Liver (tissue), 7 donors: ENCODE measurements at regions not wholly inside any gene's neighbourhood (a gene's known extent, or its start where the extent isn't known, plus 50 kb on each side); places are given as distances from the start of the nearest gene placed in this dataset.

Experiments used
- DNase-seq: peaks from one replicate; pipeline ENCODE4 v3.0.0-alpha.2; 2017; ENCODE audit warnings: low spot score
- H3K27ac ChIP-seq, 2 donors: one replicate each; pipeline ENCODE4 v1.7.0; 2013; ENCODE audit warnings: inconsistent platforms in 2 of 2, low read length in 2 of 2, control low read depth in 1 of 2, low read depth in 1 of 2, mild to moderate bottlenecking in 1 of 2
- H3K27me3 ChIP-seq, 4 donors: one replicate each; pipeline versions ENCODE4 v1.6.1 to v1.7.0; 2013; ENCODE audit warnings: low read length in 3 of 4, inconsistent platforms in 1 of 4, mild to moderate bottlenecking in 1 of 4, moderate library complexity in 1 of 4; ENCODE audit not compliant: control insufficient read depth in 4 of 4, insufficient read depth in 4 of 4
- H3K36me3 ChIP-seq, 4 donors: one replicate each; pipeline versions ENCODE4 v1.6.1 to v1.7.0; 2013; ENCODE audit warnings: low read length in 3 of 4, mild to moderate bottlenecking in 3 of 4, low read depth in 1 of 4, moderate library complexity in 1 of 4; ENCODE audit not compliant: control insufficient read depth in 4 of 4, insufficient read depth in 3 of 4
- H3K4me1 ChIP-seq, 4 donors: one replicate each; pipeline versions ENCODE4 v1.6.1 to v1.7.0; 2013; ENCODE audit warnings: low read length in 3 of 4, mild to moderate bottlenecking in 3 of 4, moderate library complexity in 1 of 4; ENCODE audit not compliant: control insufficient read depth in 4 of 4, insufficient read depth in 4 of 4
- H3K4me3 ChIP-seq, 3 donors: one replicate each; pipeline versions ENCODE4 v1.6.1 to v1.7.0; 2013; ENCODE audit warnings: low read length in 3 of 3, control low read depth in 1 of 3, low read depth in 1 of 3, mild to moderate bottlenecking in 1 of 3
- H3K9ac ChIP-seq, 2 donors: one replicate each; pipeline ENCODE4 v1.7.0; 2013; ENCODE audit warnings: low read length in 2 of 2, mild to moderate bottlenecking in 2 of 2, moderate library complexity in 2 of 2, control low read depth in 1 of 2, low read depth in 1 of 2
- H3K9me3 ChIP-seq, 4 donors: one replicate each; pipeline versions ENCODE4 v1.6.1 to v1.7.0; 2013; ENCODE audit warnings: low read length in 3 of 4; ENCODE audit not compliant: control insufficient read depth in 4 of 4
- FOXA1 ChIP-seq: IDR thresholded peaks from 2 replicates; pipeline ENCODE4 v1.6.1; 2016; ENCODE audit warnings: antibody characterized with exemption
- FOXA2 ChIP-seq: IDR thresholded peaks from 2 replicates; pipeline ENCODE4 v1.6.1; 2016; ENCODE audit warnings: antibody characterized with exemption
- GABPA ChIP-seq, 2 donors: IDR thresholded peaks in 1 of 2; conservative IDR thresholded peaks in 1 of 2; 2 replicates each; pipeline ENCODE4 v1.6.1; 2016; ENCODE audit warnings: antibody characterized with exemption in 2 of 2, mild to moderate bottlenecking in 1 of 2, moderate library complexity in 1 of 2
- HNF4G ChIP-seq: IDR thresholded peaks from 2 replicates; pipeline ENCODE4 v1.6.1; 2016; ENCODE audit warnings: antibody characterized with exemption
- JUND ChIP-seq, 2 donors: IDR thresholded peaks; 2 replicates each; pipeline ENCODE4 v1.6.1; 2016; ENCODE audit warnings: antibody characterized with exemption in 2 of 2
- MAX ChIP-seq: IDR thresholded peaks from 2 replicates; pipeline ENCODE4 v1.6.1; 2016; ENCODE audit warnings: antibody characterized with exemption
- NR2F2 ChIP-seq: IDR thresholded peaks from 2 replicates; pipeline ENCODE4 v1.6.1; 2016; ENCODE audit warnings: antibody characterized with exemption
- RAD21 ChIP-seq, 2 donors: IDR thresholded peaks; 2 replicates each; pipeline ENCODE4 v1.6.1; 2016; ENCODE audit warnings: antibody characterized with exemption in 2 of 2, mild to moderate bottlenecking in 2 of 2
- REST ChIP-seq: IDR thresholded peaks from 2 replicates; pipeline ENCODE4 v1.6.1; 2016; ENCODE audit warnings: antibody characterized with exemption, mild to moderate bottlenecking
- RXRA ChIP-seq, 2 donors: IDR thresholded peaks; 2 replicates each; pipeline ENCODE4 v1.6.1; 2017 to 2018; ENCODE audit warnings: antibody characterized with exemption in 2 of 2, mild to moderate bottlenecking in 1 of 2
- SP1 ChIP-seq: IDR thresholded peaks from 2 replicates; pipeline ENCODE4 v1.6.1; 2018; ENCODE audit warnings: antibody characterized with exemption, mild to moderate bottlenecking
- TAF1 ChIP-seq: conservative IDR thresholded peaks from 2 replicates; pipeline ENCODE4 v1.6.1; 2016; ENCODE audit warnings: antibody characterized with exemption, mild to moderate bottlenecking
- YY1 ChIP-seq: IDR thresholded peaks from 2 replicates; pipeline ENCODE4 v1.6.1; 2016; ENCODE audit warnings: antibody characterized with exemption, mild to moderate bottlenecking
- ZBTB33 ChIP-seq: IDR thresholded peaks from 2 replicates; pipeline ENCODE4 v1.6.1; 2016; ENCODE audit warnings: antibody characterized with exemption
- WGBS: extraction: QIAGEN DNeasy Blood & Tissue Kit; methylation state at CpG from one replicate; pipeline ENCODE4 v1.1.7; 2013; 5-methylcytosine and 5-hydroxymethylcytosine counted together
- donor health status: healthy.
- donor health status: healthy.
- donor health status: healthy.
- donor health status: healthy.

- TF ChIP-seq YY1, result no peak
Observed at GRCh38 chr20:18908109-18908508, 94.5 kb downstream of the SCP2D1 start (continued).

- no peak for DNase-seq
- Histone ChIP-seq H3K9me3 (no peaks in the 10 kb centered on the region), H3K36me3 (no peaks in the 10 kb centered on the region), H3K27me3 (no peaks in the 10 kb centered on the region), H3K4me3 (no peak overlapping the region), H3K9ac (no peak overlapping the region), H3K4me1 (no peaks in the 10 kb centered on the region), H3K27ac (no peak overlapping the region)
- TF ChIP-seq NR2F2 (no peak), ZBTB33 (no peak), TAF1 (no peak), JUND (IDR thresholded peaks at IDR 0.05) (no peak), SP1 (no peak), HNF4G (no peak), FOXA2 (no peak), GABPA (IDR thresholded peaks at IDR 0.05 in 1 of 2, conservative IDR thresholded peaks at IDR 0.05 in 1 of 2) (no peak), REST (no peak), RXRA (IDR thresholded peaks at IDR 0.05) (no peak), MAX (no peak), YY1 (no peak), FOXA1 (no peak)
Observed at GRCh38 chr20:18909254-18909653, 95.7 kb downstream of the SCP2D1 start.

GRCh38 chr20:18913701-18914100, 100.1 kb downstream of the SCP2D1 start:
- H3K36me3 ChIP-seq, result no peaks in the 10 kb centered on the region
- no peak for TF ChIP-seq RAD21 (IDR thresholded peaks at IDR 0.05)
- no peak for TF ChIP-seq MAX
- no peak for TF ChIP-seq REST
- TF ChIP-seq HNF4G, result no peak
- H3K4me1 ChIP-seq, result no peaks in the 10 kb centered on the region
- no peak overlapping the region for H3K27ac ChIP-seq
- WGBS, result 66% methylated on average over 1 of the region's 1 CpG
- no peak overlapping the region for H3K9ac ChIP-seq
- no peaks in the 10 kb centered on the region for H3K27me3 ChIP-seq
- no peaks in the 10 kb centered on the region for H3K9me3 ChIP-seq
- no peak overlapping the region for H3K4me3 ChIP-seq
- DNase-seq, result no peak
